NCI-H2227 treated with DMSO at 0.1 percent for 48 hours (cell line): ENCODE measurements at regions not wholly inside any gene's neighbourhood (a gene's known extent, or its start where the extent isn't known, plus 50 kb on each side); places are given as distances from the start of the nearest gene placed in this dataset.

ENCODE experiments used
- DNase-seq: peaks from one replicate; lab custom pipeline; 2025; lab: John Stamatoyannopoulos, UW

DNA sequence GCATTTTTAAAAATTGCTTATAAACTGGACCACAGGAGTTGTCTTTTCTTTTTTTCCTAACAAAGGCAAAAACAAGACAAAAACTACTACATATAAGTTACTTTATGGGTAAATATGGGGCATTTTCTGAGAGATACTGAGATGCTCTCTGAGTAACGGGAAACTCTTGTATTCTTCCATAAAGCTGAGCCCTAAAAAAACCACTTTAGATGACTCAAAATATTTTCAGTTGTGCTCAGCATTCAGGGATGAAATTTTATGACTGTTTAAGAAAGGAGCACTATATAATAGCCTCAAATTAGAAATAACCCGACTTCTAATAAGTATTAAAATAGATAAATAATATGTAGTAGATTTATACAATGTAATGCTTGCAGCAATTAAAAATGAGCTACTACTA is 644.5 kb downstream of the KCTD16 start:
- DNase-seq: no peak

DNA sequence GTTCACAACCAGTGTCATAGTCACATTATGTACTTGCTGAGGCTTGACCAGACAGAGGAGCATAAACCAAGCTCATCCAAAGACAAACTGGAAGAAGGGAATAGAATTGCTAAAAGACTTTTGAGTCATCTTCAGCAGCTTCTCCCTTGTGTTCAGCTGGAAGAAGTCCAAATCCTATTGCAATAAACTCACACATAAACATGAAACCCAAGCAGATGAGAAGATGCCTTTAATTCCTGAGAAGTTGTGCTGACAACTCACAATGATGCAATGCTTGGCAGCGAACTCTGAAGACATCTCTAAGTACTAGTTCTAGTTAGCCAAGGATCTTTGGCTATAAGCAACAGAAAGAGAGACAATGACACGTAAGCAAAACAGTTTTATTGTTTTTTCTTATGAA is 642.1 kb downstream of the KCTD16 start:
- no peak for DNase-seq

DNA sequence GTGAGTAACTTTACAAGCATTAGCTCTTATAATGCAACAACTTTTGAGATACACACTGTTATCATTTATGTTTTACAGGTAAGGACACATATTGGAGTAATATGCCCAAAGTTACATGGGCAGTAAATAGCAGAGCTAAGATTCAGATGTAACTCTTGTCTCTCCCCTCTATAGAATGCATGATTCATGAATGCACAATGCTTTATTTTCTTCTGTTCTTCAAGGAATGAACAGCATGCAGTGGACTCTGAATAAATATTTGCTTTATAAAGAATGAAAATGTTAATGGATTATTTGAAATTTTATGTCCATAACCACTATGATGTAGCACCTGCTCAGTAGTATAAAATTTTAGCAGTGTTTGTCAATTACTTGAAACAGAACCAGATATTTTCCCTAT is 629.5 kb downstream of the KCTD16 start:
- no peak for DNase-seq

DNA sequence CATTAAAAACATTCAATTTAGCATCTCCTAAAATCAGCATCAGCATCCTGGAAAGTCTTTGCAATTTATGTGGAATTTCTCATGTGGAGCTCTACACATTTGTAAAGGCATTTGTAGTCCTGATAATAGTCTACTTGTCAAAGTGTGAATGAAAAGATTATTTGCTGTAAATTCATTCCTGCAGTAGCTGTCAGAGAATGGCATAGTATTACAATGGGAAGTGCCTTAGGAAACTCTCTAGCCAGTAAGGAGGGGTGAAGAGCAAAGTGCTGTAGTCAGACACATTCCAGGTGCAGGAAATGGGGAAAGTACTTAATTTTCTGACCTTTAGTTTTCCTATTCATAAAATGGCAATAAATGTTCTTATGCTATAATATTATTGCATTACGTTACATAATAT is 627.9 kb downstream of the KCTD16 start:
- DNase-seq: no peak

DNA sequence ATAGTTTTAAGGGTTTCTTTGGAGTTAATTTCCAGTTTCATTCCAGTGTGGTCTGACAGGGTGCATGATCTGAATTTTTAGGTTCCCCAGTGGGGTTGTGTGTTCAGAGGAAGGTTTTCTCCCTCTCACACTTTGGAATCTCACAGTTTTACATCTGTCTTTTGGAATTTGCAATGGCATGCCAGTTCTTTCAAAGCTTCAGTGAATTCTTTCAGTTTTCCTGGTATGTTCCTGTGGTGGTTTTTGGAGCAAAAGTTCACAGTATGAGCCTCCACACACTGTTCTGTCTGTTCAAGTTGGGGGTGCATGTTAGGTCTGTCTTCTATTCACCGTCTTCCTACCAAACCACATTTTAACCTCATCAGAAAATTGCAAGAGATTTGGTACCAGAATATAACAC is 624.2 kb downstream of the KCTD16 start:
- DNase-seq: no peak

DNA sequence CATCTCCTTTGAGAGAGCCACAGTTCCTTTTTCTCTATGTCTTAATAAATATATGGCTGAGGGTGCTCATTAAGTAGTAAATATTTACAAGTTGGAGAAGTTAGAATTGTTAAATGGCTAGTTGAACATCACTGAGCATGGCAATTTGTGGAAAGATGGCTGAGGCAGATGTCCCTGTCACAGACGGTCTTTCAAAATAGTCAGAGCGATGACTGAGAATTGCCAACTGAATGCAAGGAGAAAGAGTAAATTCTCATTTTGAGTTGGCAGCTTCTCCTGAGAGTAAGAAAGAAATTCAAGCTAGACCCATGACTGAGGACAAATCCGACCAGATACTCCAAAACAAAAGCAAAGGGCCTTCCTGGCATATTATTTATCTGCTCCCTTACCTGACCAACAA is 617.9 kb downstream of the KCTD16 start:
- DNase-seq: no peak

DNA sequence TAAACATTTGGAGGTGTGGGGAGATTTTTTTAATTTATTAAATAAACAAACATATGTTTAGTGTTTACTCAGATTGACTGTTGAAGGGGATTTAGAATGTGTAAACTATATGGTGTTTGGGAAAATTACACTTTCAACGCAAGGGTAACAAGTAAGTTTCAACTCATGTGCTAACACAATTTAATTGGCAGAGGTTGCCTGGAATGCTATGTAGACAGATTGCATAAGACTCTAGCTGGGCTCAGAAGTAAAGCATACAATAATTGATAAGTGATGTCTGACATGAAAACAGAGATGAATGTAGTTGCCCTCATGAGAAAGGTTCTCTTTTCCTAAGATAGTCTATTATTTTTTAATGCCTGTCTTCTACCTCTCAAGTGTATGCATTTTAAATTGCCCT is 617.4 kb downstream of the KCTD16 start:
- DNase-seq: no peak

DNA sequence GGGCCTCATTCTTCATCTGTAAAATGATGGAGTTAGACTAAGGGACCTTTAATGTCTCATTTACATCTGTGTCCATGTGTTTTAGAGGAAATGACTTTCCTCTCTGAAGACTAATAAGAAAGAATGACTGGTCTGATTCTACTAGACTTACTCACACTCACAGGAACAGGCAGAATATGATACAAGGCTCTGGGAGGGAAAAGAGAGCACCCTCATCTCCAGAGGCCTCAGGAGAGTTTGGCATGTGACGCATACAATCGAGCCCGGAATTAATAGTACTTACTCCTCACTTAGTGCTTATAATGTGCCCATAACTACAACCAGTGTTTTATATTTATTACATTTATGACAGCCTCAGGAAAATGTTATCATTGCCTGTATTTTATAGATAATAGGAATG is 608.7 kb downstream of the KCTD16 start:
- DNase-seq: no peak

DNA sequence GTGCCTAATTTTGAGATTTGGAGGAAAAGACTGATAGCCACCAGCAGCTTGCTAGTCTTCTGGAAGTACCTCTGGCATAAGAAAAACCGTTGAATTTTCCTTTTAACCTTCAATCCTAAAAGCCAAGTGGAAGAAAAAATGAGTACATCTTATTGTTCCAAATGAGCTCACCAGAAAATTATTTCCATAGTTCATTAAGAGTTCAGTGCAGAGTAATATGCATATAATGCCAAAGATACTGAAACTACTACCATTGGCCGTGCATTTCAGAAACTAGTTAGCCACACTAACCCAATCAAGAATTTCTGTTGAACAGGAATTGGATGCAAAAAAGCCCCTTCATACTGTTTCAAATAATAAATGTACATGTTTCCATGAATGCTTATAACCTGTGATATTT is 607.9 kb downstream of the KCTD16 start:
- no peak for DNase-seq

DNA sequence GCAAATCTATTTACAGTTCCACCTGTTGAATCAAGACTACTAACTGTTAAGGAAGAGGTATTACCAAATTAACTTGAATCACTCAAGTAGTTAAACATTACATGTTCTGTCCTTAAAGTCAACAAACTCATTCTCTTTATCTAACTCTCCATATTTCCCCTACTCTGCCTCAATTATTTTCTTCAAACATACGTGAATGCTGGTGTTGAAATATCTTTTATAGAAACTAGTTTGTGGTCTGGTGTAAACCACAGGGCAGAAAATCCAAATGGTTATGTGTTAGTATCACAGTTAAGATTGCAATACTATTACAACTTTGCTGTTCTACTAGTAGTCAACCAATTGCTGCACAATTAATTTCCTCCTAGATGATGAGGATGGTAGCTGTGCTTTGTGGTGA is 603.5 kb downstream of the KCTD16 start:
- DNase-seq: no peak

DNA sequence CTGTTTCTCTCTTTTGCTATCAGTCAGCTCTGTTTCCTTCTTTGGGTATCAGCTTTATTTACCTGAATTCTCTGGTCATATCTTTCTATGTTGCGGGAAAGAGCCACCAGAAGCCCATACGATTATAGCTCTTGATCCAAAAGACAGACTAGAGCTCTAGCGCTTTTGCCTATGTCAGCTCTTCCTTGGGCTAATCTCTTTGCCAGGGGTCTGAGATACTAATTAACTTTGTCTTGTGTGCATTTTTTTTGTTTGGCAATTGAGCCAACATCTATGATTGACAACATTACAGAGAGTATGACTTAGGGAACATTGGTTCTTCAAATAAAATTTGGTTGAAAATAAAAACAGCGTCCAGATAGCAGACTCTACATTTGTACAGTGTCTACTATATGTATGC is 603.0 kb downstream of the KCTD16 start:
- no peak for DNase-seq

DNA sequence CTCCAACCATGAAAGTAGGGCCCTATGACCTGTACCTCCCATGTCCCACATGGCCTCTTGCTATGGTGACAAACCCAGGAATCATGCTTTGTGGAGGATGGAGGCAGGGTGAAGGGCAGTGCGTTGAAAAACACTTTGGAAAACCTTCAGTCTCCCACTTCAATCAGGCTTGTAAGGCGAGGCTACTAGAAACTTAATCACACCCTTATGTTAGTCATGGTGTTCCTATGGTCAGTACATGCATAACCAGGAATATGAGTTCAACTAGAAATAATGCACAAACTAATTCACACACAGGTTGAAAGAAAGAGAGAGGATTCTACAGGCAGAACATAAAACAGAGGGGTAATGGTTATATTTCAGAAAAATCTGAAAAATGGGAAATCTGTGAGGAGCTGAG is 601.1 kb downstream of the KCTD16 start:
- DNase-seq: no peak

DNA sequence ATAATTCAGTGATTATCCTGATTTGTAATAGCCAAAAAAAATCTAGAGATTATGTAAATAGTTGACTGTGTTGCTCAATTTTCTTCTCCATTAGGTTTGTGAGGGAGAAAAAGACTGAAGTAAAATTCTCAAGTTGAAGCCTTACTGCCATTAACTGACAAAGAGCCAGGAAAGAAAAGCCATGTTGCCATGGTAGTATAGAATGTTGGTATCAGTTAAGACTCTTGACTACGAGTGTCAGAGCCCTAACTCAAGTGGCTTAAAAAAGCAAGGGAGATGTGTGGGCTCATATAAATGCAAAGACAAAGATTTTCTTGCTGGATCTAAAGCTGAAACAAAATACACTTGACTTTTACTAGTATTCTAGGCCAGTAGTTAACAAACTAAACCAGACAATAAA is 571.7 kb downstream of the KCTD16 start:
- DNase-seq: no peak

DNA sequence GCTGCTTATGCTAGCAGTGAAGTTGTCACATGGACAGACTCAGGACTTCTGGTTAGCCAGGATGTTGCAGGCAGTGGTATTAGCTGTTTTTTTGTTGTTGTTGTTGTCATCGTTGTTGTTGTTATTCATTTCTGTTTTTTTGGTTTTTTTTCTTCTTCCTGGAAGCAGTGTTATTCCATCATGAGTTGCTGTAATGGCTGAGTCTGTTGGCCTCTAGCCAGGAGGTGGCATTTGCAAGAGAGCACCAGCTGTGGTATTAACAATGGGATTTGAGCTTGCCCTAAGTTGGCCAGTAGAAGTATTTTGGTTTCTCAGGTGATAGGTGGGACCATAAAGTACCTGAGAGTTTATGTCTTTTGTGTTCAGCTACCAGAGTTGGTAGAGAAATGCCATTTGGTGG is 561.1 kb downstream of the KCTD16 start:
- no peak for DNase-seq

DNA sequence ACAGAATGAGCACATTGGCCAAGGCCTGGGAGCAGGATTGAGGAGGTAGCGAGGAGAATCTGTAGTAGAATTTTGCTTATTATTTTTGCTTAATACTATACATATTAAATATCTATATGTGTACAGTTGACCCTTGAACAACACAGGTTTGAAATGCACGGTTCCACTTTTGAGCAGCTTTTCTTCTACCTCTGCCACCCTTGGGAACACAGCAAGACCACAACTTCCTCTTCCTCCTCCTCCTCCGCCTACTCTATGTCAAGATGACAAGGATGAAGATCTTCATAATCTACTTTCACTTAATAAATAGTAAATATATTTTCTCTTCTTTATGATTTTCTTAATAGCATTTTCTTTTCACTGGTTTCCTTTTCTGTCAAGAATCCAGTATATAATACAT is 541.4 kb downstream of the KCTD16 start:
- no peak for DNase-seq

DNA sequence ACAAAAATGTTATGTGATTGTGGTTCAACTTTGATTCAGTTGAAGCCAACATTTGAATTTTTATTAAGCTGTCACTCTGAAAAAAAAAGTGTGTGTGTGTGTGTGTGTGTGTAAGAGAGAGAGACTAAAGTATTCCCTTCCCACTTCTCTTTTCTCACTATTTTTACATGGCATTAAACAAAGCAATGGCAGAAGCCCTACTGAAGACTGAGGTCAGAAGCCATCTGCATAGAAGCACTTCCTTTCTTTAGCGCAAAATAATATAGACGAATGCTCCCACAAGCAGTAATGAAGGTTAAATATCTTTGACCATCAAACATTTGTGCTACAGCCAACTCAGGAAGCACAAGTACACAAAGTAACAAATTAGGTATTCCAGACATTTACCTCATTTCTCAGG is 540.5 kb downstream of the KCTD16 start:
- DNase-seq: no peak

DNA sequence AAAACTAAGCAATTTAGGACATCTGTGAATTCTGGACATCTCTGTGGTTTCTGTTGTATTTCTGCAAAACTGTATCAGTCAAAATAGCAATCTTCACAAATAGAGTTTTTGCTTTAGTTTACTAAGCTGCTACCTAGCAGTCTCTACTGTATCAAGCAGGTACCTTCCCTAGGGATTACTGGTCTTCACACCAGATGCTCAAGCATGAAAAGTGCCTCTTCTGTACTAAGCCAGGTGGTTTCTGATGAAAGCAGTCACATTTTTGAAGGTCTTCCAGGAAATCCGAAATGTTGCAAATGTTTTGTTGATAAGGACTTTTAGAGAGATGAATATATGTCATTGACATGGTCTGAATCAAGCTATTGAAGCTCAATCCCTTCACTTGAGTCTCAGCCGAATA is 540.0 kb downstream of the KCTD16 start:
- DNase-seq: no peak

DNA sequence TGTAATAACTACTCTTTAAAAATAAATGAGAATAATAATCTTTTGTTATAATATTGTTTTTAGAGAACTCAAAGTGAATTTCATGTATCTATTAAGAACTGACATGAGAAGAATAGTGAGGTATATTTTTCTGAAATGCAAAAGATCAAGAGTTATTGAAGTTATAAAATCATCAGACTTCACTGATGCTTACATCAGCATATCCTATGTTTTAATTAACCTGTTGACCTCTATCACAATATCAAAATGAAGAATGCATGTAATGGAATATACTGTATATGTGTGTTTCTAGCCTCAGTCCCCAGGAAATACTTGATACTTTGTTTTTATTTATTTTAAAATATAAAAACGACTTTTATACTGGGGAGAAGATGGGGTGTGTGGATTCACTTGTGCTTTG is 533.1 kb downstream of the KCTD16 start:
- no peak for DNase-seq

DNA sequence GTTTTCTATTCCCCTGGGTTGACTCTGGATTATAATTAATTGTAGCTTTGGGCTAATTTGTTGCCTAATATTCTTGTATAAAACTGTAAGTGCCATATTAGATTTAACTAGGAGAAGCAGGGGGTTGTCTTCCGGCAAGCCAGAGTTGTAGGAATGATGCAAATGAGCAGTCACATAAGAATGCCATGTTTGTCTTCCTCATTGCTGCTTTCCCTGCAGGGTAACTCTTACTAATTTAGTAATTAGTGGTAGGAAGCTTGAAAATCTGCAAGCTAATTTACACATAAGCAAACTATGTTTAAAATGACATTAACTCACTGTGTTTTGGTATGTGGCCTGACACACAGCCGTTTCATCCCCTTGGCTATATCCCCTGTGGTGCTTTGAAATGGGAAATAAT is 527.8 kb downstream of the KCTD16 start:
- no peak for DNase-seq

DNA sequence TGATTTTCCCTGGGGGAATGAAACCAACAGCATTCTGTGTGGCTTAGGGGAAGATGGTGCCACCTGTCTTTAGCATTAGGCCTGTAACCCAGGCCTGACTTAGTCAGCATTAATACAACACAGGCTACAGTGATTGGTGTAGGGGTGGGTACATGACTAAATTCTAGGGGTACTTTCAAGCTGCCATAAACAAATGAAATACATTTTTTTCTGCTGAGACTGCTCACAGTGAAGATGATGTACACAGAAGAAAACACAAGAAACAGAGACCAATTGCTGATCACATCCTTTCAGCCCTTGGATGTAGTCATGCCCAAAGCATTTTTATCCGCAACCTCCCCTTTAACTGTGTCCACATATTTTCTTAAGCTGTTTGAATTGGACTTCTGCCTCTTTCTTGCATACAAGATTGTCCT is 527.2 kb downstream of the KCTD16 start:
- DNase-seq: no peak

DNA sequence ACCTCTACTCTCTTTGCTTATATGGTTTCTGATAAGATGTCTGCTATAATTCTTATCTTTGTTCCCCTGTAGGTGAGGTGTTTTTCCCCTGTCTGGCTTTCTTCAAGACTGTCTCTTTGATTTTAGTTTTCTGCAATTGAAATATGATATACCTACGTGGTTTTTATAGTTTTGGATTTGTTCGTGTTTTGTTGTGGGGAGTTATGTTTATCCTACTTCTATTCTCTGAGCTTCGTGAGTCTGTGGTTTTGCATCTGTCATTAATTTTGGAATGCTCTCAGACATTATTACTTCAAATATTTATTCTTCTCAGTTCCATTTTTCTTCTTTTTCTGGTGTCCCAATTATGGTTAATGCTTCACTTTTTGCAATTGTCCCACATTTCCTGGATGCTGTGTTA is 521.3 kb downstream of the KCTD16 start:
- no peak for DNase-seq

DNA sequence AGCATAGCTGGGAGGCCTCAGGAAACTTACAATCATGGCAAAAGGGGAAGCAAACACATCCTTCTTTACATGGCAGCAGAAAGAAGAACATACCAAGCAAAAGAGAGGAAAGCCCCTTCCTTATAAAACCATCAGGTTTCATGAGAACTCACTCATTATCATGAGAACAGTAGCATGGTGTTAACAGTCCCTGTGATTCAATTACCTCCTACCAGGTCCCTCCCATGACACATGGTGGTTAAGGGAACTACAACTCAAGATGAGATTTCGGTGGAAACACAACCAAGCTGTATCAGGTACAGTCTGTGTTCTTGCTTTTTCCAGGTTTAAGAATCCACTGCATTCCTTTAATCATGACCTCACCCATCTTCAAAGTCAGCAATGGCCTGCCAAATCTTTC is 514.2 kb downstream of the KCTD16 start:
- no peak for DNase-seq

DNA sequence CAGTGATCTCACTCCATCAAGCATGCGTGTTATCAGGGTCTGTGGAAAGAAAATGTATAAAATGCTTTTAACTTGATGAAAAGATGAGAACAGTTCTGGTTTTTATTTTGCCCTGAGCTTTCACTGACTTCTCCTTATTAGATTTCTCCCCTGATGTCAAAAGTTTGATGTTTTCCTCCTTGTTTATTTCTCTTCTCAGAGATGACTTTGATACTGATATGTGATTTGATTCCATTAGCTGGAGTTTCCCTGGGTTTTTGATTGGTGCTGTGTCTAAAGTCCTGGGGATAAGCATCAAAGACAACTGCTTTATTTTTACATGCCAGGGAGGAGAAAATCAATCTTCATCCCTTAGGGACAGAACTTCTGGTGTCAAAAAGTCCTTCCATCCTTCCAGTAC is 510.0 kb downstream of the KCTD16 start:
- no peak for DNase-seq

DNA sequence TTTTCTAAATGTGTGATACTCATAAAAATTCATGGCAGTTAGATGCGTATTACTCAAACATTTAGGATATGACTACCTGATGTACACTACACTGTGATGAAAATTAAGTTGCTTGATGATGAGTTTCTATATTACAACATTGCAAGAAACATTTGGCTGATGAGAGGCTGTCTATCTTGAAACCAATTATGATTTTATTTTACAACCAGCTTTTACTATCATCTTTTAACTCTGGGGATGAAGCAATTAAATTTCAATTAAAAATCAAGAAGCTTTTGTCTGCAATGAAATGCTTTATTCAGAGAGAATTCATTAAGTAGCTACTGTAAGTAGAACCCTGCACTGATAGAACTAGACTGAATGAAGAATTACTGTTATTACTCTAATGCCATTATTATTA is 500.4 kb downstream of the KCTD16 start:
- DNase-seq: no peak

DNA sequence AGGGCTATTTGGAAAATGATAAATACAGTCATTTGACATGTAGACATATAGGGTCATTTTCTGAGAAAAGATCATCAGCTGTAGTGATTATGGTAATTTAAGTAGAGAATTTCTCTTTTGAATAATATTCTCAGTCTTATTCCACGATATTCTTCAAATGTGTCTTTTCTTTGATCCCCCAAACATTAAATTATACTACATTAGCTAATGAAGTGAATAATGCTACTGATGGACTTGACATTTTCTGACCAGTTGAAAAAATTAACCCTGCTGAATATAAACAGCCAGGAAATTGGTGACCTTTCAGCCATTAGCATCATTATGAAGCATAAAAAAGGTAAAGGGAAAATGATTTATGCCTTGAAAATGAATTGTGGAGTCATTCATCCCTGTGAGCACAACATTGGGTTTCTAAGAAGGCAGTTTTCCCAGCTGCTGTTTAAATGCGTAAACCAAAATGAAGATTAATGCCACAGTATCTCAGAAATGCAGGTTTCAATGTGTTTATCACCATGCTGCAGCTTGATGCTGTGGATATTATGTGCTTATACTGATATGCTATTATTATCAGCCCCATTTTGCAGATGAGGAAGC is 489.1 kb downstream of the KCTD16 start:
- DNase-seq: no peak
